ENCODE measurements at regions not wholly inside any gene's neighbourhood (a gene's known extent, or its start where the extent isn't known, plus 50 kb on each side); places are given as distances from the start of the nearest gene placed in this dataset.

DNA sequence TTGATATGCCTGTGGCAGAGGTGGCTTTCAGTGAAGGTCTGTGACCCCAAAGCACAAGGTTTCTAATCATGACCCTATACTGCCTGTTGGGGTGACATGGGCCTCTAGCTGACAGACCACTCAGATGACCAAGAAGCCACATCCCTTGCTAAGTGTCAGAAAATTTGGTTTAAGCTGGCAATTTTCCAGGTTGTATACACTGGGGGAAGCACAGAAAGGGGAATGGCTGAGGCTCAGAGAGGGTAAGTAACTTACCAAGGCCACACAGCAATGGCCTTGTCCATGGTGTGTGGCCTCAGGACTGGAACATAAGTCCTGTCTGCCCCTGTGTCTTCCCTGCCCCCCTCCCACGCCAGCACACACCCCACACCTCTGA lies 66.9 kb upstream of the PRDM11 start:
- Histone ChIP-seq H3K36me3 (replicated peaks in 1 of 2; ENCODE audit: control insufficient read depth in 1 of 2, insufficient read depth in 2 of 2, low read length in 1 of 2) (no peaks in the 10 kb centered on the region), H2AFZ (ENCODE audit: low read depth) (no peak overlapping the region), H3K9me3 (no peaks in the 10 kb centered on the region), H3K27me3 (ENCODE audit: insufficient read depth) (peaks cover 10% of the 10 kb centered on the region), H3K9ac (no peak overlapping the region), H3K4me3 (ENCODE audit: low read depth in 2 of 2, low read length in 1 of 2) (no peak overlapping the region), H3K4me1 (ENCODE audit: control insufficient read depth in 1 of 2, insufficient read depth in 2 of 2, low read depth in 1 of 2, low read length in 1 of 2) (peaks cover 3 to 25% of the 10 kb centered on the region in 2 experiments; a peak in 2 of 4 replicates), H3K27ac (ENCODE audit: low read depth in 2 of 2, low read length in 1 of 2) (no peak overlapping the region), H3K4me2 (no peak overlapping the region), H4K20me1 (ENCODE audit: insufficient read depth) (no peaks in the 10 kb centered on the region), H3K79me2 (ENCODE audit: insufficient read depth) (no peaks in the 10 kb centered on the region), H3K9me2 (no peaks in the 10 kb centered on the region), H3F3A (replicated peaks; ENCODE audit: insufficient read depth) (no peaks in the 10 kb centered on the region)
- no peak for DNase-seq
- CTCF ChIA-PET = interaction anchor here (0.6 to 3.6 kb wide), 9 partner anchors 9 to 575 kb away, joined by 3 to 15 read pairs (median 3); no protein-coding TSS in a partner anchor
- TF ChIP-seq RXRA (IDR thresholded peaks at IDR 0.05; ENCODE audit: borderline replicate concordance, low read depth) = no peak
- no peak for TF ChIP-seq TCF12 (IDR thresholded peaks at IDR 0.05)
- TF ChIP-seq, protein P1, sequence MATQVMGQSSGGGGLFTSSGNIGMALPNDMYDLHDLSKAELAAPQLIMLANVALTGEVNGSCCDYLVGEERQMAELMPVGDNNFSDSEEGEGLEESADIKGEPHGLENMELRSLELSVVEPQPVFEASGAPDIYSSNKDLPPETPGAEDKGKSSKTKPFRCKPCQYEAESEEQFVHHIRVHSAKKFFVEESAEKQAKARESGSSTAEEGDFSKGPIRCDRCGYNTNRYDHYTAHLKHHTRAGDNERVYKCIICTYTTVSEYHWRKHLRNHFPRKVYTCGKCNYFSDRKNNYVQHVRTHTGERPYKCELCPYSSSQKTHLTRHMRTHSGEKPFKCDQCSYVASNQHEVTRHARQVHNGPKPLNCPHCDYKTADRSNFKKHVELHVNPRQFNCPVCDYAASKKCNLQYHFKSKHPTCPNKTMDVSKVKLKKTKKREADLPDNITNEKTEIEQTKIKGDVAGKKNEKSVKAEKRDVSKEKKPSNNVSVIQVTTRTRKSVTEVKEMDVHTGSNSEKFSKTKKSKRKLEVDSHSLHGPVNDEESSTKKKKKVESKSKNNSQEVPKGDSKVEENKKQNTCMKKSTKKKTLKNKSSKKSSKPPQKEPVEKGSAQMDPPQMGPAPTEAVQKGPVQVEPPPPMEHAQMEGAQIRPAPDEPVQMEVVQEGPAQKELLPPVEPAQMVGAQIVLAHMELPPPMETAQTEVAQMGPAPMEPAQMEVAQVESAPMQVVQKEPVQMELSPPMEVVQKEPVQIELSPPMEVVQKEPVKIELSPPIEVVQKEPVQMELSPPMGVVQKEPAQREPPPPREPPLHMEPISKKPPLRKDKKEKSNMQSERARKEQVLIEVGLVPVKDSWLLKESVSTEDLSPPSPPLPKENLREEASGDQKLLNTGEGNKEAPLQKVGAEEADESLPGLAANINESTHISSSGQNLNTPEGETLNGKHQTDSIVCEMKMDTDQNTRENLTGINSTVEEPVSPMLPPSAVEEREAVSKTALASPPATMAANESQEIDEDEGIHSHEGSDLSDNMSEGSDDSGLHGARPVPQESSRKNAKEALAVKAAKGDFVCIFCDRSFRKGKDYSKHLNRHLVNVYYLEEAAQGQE (IDR thresholded peaks at IDR 0.05; ENCODE audit: low read depth, low read length) = no peak
- no peak for TF ChIP-seq FOSL2 (IDR thresholded peaks at IDR 0.05; ENCODE audit: borderline replicate concordance, low read depth)
- TF ChIP-seq FOXM1 (IDR thresholded peaks at IDR 0.05; ENCODE audit: low read depth) = no peak
- TF ChIP-seq RFX5 (IDR thresholded peaks at IDR 0.05; ENCODE audit: low read length) = no peak
- no peak for TF ChIP-seq TEAD4 (IDR thresholded peaks at IDR 0.05; ENCODE audit: borderline replicate concordance, insufficient read depth)
- no peak for TF ChIP-seq RAD21 (IDR thresholded peaks at IDR 0.05; ENCODE audit: low read length)
- no peak for TF ChIP-seq ZBTB33 (IDR thresholded peaks at IDR 0.05; ENCODE audit: borderline replicate concordance, low read depth)
- no peak for TF ChIP-seq ELF1 (IDR thresholded peaks at IDR 0.05)
- TF ChIP-seq SMC3 (IDR thresholded peaks at IDR 0.05; ENCODE audit: low read depth, low read length) = no peak
- TF ChIP-seq YY1 (IDR thresholded peaks at IDR 0.05; ENCODE audit: low read depth) = no peak
- no peak for TF ChIP-seq CTCF (IDR thresholded peaks at IDR 0.05)
- no peak for TF ChIP-seq SIN3A (IDR thresholded peaks at IDR 0.05; ENCODE audit: borderline replicate concordance, low read depth, low read length)
- no peak for TF ChIP-seq MEF2A (IDR thresholded peaks at IDR 0.05; ENCODE audit: borderline replicate concordance, low read depth)
- TF ChIP-seq GABPA (IDR thresholded peaks at IDR 0.05; ENCODE audit: low read depth) = no peak
- TF ChIP-seq, protein P2, sequence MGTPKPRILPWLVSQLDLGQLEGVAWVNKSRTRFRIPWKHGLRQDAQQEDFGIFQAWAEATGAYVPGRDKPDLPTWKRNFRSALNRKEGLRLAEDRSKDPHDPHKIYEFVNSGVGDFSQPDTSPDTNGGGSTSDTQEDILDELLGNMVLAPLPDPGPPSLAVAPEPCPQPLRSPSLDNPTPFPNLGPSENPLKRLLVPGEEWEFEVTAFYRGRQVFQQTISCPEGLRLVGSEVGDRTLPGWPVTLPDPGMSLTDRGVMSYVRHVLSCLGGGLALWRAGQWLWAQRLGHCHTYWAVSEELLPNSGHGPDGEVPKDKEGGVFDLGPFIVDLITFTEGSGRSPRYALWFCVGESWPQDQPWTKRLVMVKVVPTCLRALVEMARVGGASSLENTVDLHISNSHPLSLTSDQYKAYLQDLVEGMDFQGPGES (IDR thresholded peaks at IDR 0.05; ENCODE audit: low read depth, low read length) = no peak
- TF ChIP-seq, protein P3, sequence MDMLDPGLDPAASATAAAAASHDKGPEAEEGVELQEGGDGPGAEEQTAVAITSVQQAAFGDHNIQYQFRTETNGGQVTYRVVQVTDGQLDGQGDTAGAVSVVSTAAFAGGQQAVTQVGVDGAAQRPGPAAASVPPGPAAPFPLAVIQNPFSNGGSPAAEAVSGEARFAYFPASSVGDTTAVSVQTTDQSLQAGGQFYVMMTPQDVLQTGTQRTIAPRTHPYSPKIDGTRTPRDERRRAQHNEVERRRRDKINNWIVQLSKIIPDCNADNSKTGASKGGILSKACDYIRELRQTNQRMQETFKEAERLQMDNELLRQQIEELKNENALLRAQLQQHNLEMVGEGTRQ (IDR thresholded peaks at IDR 0.05; ENCODE audit: borderline replicate concordance, low read depth, low read length) = no peak
- TF ChIP-seq JUND (IDR thresholded peaks at IDR 0.05) = no peak
- WGBS (ENCODE audit: low lambda C conversion rate) = 29% methylated on average over 1 of the region's 1 CpG
- POLR2A ChIA-PET = no interaction called here

All from SK-N-SH (cell line).